Inferior parietal cortex (tissue), 1 donor: ENCODE measurements at regions not wholly inside any gene's neighbourhood (a gene's known extent, or its start where the extent isn't known, plus 50 kb on each side); places are given as distances from the start of the nearest gene placed in this dataset.
"Not testable (repeated sequence)": the region's sequence is repeated elsewhere in the genome, so short reads cannot be mapped to it uniquely, and the experiment has no call there.

Source experiments
- DNase-seq: peaks from one replicate; pipeline ENCODE4 v3.0.0-alpha.2; 2016; ENCODE audit errors: extremely low spot score

- no peak for DNase-seq
Measured at GRCh38 chrX:124699876-124700275, 353.5 kb downstream of the SH2D1A start.

- no peak for DNase-seq
Measured at GRCh38 chrX:124717537-124717936, 371.2 kb downstream of the SH2D1A start.

GRCh38 chrX:124719060-124719459 lies 372.7 kb downstream of the SH2D1A start:
- no peak for DNase-seq

GRCh38 chrX:124720532-124720931 lies 374.2 kb downstream of the SH2D1A start:
- no peak for DNase-seq

- no peak for DNase-seq
Measured at GRCh38 chrX:124725502-124725901, 379.1 kb downstream of the SH2D1A start.

GRCh38 chrX:124726292-124726691 lies 379.9 kb downstream of the SH2D1A start:
- DNase-seq, result no peak

GRCh38 chrX:124726881-124727280 lies 380.5 kb downstream of the SH2D1A start:
- DNase-seq, result no peak

- DNase-seq, result no peak
Measured at GRCh38 chrX:124736553-124737270, 390.3 kb downstream of the SH2D1A start.

- DNase-seq, result no peak
Measured at GRCh38 chrX:124737771-124738170, 391.4 kb downstream of the SH2D1A start.

- DNase-seq, result no peak
Measured at GRCh38 chrX:124747295-124747694, 400.9 kb downstream of the SH2D1A start.

GRCh38 chrX:124764354-124764753 lies 418.0 kb downstream of the SH2D1A start:
- DNase-seq, result no peak

- DNase-seq, result no peak
Measured at GRCh38 chrX:124769166-124769565, 422.8 kb downstream of the SH2D1A start.

- no peak for DNase-seq
Measured at GRCh38 chrX:124771292-124771691, 424.9 kb downstream of the SH2D1A start.

GRCh38 chrX:124788253-124788652 lies 441.9 kb downstream of the SH2D1A start:
- not testable (repeated sequence) for DNase-seq

GRCh38 chrX:124789874-124790273 lies 443.5 kb downstream of the SH2D1A start:
- not testable (repeated sequence) for DNase-seq

- no peak for DNase-seq
Measured at GRCh38 chrX:124791492-124792095, 445.2 kb downstream of the SH2D1A start.

GRCh38 chrX:124796989-124797388 lies 450.6 kb downstream of the SH2D1A start:
- DNase-seq, result no peak

- no peak for DNase-seq
Measured at GRCh38 chrX:124804962-124805361, 458.6 kb downstream of the SH2D1A start.

GRCh38 chrX:124805486-124805885 lies 459.1 kb downstream of the SH2D1A start:
- no peak for DNase-seq

GRCh38 chrX:124814106-124814505 lies 467.7 kb downstream of the SH2D1A start:
- DNase-seq, result no peak

GRCh38 chrX:124818033-124818432 lies 471.7 kb downstream of the SH2D1A start:
- no peak for DNase-seq

GRCh38 chrX:124818764-124819163 lies 472.4 kb downstream of the SH2D1A start:
- no peak for DNase-seq

- DNase-seq, result no peak
Measured at GRCh38 chrX:124820738-124821137, 474.4 kb downstream of the SH2D1A start.
